ENCODE measurements at regions not wholly inside any gene's neighbourhood (a gene's known extent, or its start where the extent isn't known, plus 50 kb on each side); places are given as distances from the start of the nearest gene placed in this dataset.
"Not testable (repeated sequence)": the region's sequence is repeated elsewhere in the genome, so short reads cannot be mapped to it uniquely, and the experiment has no call there.

GRCh38 chr1:149841597-149842238, 57.6 kb upstream of the BOLA1 start:
- peaks cover 16 to 24% of the 10 kb centered on the region in 2 donors for H3K4me1 Mint-ChIP-seq
- H3K27me3 Mint-ChIP-seq, H3K9me3 Mint-ChIP-seq, H3K4me3 Mint-ChIP-seq, H3K27ac Mint-ChIP-seq, DNase-seq: not testable (repeated sequence)
- peaks cover 9 to 12% of the 10 kb centered on the region in 2 donors for H3K36me3 Mint-ChIP-seq
- peak; percentile 62 to 65 for ATAC-seq (replicated peaks)

- peak; percentile 71 to 74 for ATAC-seq (replicated peaks)
- DNase-seq, H3K27me3 Mint-ChIP-seq, H3K27ac Mint-ChIP-seq, H3K9me3 Mint-ChIP-seq, H3K4me3 Mint-ChIP-seq: not testable (repeated sequence)
- peaks cover 17 to 20% of the 10 kb centered on the region in 2 donors for H3K36me3 Mint-ChIP-seq
- H3K4me1 Mint-ChIP-seq = peaks cover 19 to 32% of the 10 kb centered on the region in 2 donors
Observed at GRCh38 chr1:149842458-149843064, 56.8 kb upstream of the BOLA1 start.

DNA sequence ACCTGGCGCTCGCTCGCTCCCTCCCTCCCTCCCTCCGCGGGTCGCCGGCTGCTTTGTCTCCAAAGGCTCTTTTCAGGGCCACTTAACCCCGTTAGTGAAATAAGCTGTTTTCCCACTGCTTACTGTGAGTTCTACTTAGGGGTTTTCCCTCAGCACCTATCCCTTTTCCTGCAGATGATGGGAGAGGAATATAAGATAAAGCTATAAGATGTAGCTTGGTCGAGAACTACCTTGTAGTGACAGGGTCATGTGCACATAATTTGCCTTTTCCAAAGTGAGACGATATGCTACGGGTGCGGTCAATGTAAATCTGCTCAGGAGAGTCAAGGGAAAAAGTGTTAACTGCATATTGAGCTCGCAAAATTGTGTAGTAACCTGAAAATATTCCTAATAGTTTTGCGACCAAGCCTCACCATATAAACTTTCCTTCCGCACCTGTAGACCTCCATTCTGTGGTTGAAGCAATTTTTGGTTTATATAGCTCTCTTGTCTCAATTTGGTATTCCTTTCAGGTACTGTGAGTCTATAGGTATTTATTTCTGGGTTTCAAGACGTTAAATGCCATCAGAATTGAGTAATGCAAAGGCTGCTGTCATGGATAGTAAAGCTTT, 55.8 kb upstream of the BOLA1 start:
- no peak for DNase-seq
- peaks cover 0 to 5% of the 10 kb centered on the region in 2 donors for H3K9me3 Mint-ChIP-seq
- peak overlapping the region; percentile 91 for H3K27ac Mint-ChIP-seq
- H3K27me3 Mint-ChIP-seq = no peaks in the 10 kb centered on the region
- peak overlapping the region; percentile 82 to 87 for H3K4me3 Mint-ChIP-seq
- peaks cover 17 to 22% of the 10 kb centered on the region in 2 donors for H3K36me3 Mint-ChIP-seq
- ATAC-seq (replicated peaks) = no peak
- peaks cover 22 to 38% of the 10 kb centered on the region in 2 donors for H3K4me1 Mint-ChIP-seq

DNA sequence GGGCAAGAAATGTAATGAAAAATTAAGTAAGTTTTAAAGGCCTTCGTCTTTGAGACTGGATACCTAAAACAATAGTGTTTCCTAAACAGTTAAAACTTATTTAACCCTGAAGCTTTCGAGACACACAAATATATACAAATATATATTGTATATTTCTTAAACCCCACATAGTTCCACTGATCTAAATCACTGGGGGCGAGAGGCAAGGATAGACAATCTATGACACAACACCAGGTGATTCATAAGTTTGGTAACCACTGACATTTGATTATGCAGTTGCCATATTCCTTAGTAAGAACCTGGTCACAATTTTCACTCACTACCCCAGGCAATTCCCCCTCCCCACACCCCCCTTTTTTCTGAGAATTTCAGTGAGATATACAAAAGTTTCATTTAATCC, 55.3 kb upstream of the BOLA1 start:
- no peak for ATAC-seq (replicated peaks)
- H3K27me3 Mint-ChIP-seq = no peaks in the 10 kb centered on the region
- H3K36me3 Mint-ChIP-seq = peaks cover 17 to 25% of the 10 kb centered on the region in 2 donors
- H3K4me3 Mint-ChIP-seq = peak overlapping the region; percentile 82 to 87
- H3K4me1 Mint-ChIP-seq = peaks cover 27 to 43% of the 10 kb centered on the region in 2 donors
- H3K9me3 Mint-ChIP-seq = peaks cover 0 to 5% of the 10 kb centered on the region in 2 donors
- no peak for DNase-seq
- peak overlapping the region; percentile 91 for H3K27ac Mint-ChIP-seq

DNA sequence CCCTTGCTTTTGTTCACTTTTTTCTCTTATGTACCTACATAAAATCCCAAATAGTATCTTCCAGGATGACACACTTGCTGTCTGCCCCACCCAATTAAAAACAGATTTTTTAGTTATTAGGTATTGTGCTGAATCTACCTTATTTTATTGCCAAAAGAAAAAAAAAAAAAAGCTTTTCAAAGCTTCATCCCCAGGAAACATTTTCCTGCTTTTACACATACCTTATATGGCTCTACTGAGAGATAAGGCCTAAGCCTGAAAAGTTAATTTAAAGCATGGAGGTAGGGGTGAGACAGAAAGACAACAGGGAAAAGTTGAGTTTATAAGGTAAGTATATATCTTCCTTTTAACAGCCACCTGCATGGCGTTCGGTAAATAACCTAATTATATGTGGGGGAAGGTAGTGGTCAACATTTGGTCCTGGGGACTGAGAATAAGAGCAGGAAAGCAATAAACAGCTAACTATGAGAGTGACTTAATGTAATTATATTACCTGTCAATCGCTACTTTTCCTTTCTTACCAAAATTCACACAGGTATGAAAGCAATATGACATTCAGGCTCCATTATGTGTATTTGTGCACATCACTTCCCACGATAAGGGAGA, 54.6 kb upstream of the BOLA1 start:
- H3K9me3 Mint-ChIP-seq = peaks cover 0 to 5% of the 10 kb centered on the region in 2 donors
- no peaks in the 10 kb centered on the region for H3K27me3 Mint-ChIP-seq
- peak overlapping the region; percentile 57 to 60 for H3K4me3 Mint-ChIP-seq
- H3K27ac Mint-ChIP-seq = peak overlapping the region; percentile 34
- ATAC-seq (replicated peaks) (no peak), DNase-seq (no peak)
- H3K36me3 Mint-ChIP-seq = peaks cover 17 to 30% of the 10 kb centered on the region in 2 donors
- H3K4me1 Mint-ChIP-seq = peaks cover 33 to 50% of the 10 kb centered on the region in 2 donors

DNA sequence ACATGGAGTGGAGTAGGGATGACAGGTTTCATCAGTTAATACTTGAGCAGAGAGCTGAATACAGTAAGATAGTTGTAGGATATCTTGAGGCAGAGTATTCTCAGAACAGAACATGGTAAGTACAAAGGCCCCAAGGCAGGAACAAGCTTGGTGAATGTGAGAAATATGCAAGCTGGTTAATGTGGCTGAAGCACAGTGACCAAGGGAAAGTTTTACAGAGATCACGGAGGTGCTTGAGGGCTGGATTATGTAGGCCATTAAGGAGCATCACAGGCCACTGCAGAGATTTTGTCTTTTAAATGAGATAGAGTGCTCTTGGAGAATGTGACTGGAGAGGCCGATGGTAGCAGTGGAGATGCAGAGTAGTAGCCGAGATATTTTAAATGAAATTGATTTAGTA, 54.0 kb upstream of the BOLA1 start:
- H3K27ac Mint-ChIP-seq = peak overlapping the region; percentile 68
- DNase-seq (no peak), ATAC-seq (replicated peaks) (no peak)
- H3K4me1 Mint-ChIP-seq = peaks cover 34 to 52% of the 10 kb centered on the region in 2 donors
- peaks cover 0 to 5% of the 10 kb centered on the region in 2 donors for H3K9me3 Mint-ChIP-seq
- H3K36me3 Mint-ChIP-seq = peaks cover 17 to 32% of the 10 kb centered on the region in 2 donors
- H3K27me3 Mint-ChIP-seq = no peaks in the 10 kb centered on the region
- H3K4me3 Mint-ChIP-seq = peak overlapping the region; percentile 57 to 60

- H3K4me3 Mint-ChIP-seq = peak overlapping the region in 1 of 2 donors; percentile 57
- H3K27ac Mint-ChIP-seq = peak overlapping the region; percentile 68
- H3K36me3 Mint-ChIP-seq = peaks cover 17 to 32% of the 10 kb centered on the region in 2 donors
- H3K9me3 Mint-ChIP-seq = peaks cover 0 to 5% of the 10 kb centered on the region in 2 donors
- DNase-seq (no peak), ATAC-seq (replicated peaks) (no peak)
- H3K27me3 Mint-ChIP-seq = no peaks in the 10 kb centered on the region
- peaks cover 34 to 52% of the 10 kb centered on the region in 2 donors for H3K4me1 Mint-ChIP-seq
Observed at GRCh38 chr1:149846042-149846441, 53.3 kb upstream of the BOLA1 start.

DNA sequence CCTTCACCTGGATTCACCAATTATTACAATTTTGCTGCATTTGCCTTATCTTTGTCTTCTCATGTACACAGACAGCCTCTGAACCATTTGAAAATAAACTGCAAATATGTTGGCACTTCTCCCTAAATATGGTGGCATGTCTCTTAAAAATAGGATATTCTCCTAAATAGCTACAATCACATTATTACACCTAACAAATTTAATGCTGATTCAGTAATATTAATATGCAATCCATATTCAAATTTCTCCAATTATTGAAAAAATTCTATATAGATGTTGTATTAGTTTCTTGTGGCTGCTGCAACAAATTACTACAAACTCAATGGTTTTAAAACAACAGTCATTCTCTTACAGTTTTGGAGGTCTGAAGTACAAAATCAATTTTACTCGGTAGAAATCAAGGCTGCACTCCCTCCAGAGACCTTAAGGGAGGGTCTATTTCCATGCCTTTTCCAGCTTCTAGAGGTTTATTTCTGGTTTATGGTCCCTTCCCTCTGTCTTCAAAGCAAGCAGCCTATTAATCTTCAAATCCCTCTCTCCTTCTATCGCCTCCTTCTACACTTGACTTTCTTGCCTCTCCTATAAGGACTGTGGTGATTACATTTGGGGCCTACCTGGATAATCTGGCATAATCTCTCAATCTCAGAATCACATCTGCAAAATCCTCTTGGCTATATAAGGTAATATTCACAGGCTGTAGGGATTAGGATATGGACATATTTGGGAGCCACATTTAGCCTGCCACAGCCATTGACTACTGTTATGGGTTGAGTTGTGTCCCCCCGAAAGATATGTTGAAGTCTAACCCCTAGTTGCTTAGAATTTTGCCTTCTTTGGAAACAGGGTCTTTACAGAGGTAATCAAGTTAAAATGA, 52.5 kb upstream of the BOLA1 start:
- Mint-ChIP-seq H3K36me3 (peaks cover 17 to 32% of the 10 kb centered on the region in 2 donors), H3K4me1 (peaks cover 34 to 52% of the 10 kb centered on the region in 2 donors), H3K27ac (no peak overlapping the region), H3K27me3 (no peaks in the 10 kb centered on the region), H3K9me3 (peaks cover 0 to 5% of the 10 kb centered on the region in 2 donors), H3K4me3 (no peak overlapping the region)
- ATAC-seq (replicated peaks) (no peak), DNase-seq (no peak)

DNA sequence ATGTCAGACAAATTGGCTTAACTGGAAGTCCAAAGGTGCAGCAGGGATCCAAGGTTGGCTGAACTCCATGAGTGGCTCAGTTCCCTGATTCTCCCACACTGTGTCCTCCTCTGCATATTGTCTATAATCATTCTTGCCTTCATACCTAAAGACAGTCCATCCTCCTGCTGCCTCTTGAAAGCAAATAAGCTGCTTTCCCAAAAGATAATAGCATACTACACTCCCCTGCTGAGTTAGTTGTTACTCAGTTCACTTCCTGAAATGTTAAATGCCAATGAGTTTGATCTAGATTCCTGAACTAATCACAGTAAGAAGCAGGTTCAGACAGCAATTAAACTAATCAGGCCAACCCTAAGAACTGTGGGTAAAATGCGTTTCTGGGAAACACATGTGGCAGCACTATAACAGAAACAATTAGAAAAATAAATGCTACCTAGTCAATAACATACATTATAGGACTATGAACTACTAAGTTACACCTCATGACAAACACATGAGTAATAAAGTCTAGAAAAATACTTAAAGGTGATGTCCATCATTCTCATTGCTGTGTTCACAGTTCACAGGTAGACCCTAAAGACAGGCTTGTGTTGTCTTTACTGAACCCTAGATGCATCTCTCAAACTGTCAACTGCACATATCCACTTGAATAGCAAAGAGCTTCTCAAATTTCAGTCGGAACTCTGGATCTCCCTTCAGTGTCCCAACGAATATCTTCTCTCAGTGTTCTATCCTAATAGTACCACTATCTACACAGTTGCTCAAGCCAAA, 50.8 kb upstream of the BOLA1 start:
- H3K27me3 Mint-ChIP-seq = no peaks in the 10 kb centered on the region
- H3K4me1 Mint-ChIP-seq = peaks cover 34 to 52% of the 10 kb centered on the region in 2 donors
- peaks cover 0 to 5% of the 10 kb centered on the region in 2 donors for H3K9me3 Mint-ChIP-seq
- peaks cover 17 to 32% of the 10 kb centered on the region in 2 donors for H3K36me3 Mint-ChIP-seq
- H3K4me3 Mint-ChIP-seq = peak overlapping the region; percentile 84 to 88
- ATAC-seq (replicated peaks) = no peak
- no peak for DNase-seq
- peak overlapping the region; percentile 91 for H3K27ac Mint-ChIP-seq

- no peaks in the 10 kb centered on the region for H3K27me3 Mint-ChIP-seq
- H3K36me3 Mint-ChIP-seq = peaks cover 17 to 32% of the 10 kb centered on the region in 2 donors
- peaks cover 0 to 5% of the 10 kb centered on the region in 2 donors for H3K9me3 Mint-ChIP-seq
- peaks cover 32 to 47% of the 10 kb centered on the region in 2 donors for H3K4me1 Mint-ChIP-seq
- DNase-seq (no peak), ATAC-seq (replicated peaks) (no peak)
- H3K4me3 Mint-ChIP-seq = peak overlapping the region; percentile 84 to 88
- peak overlapping the region; percentile 91 for H3K27ac Mint-ChIP-seq
Observed at GRCh38 chr1:149849111-149849946, 50.0 kb upstream of the BOLA1 start.

All from stimulated activated naive B cell treated with anti-CD40 and anti-IgM and Interleukin-4, amounts not matched to agents 10 μg/mL and 1 μg/mL and 100 μg/mL, for 72 hours (primary cell).